B cell (primary cell): ENCODE measurements at regions not wholly inside any gene's neighbourhood (a gene's known extent, or its start where the extent isn't known, plus 50 kb on each side); places are given as distances from the start of the nearest gene placed in this dataset.

ENCODE experiments used
- ATAC-seq: fragments of 200-7000 bp; cut with Tn5 transposase; one replicate; pipeline ENCODE4 v1.10.0; 2021; ENCODE audit warnings: low read depth, mild to moderate bottlenecking, moderate number of reproducible peaks, moderate library complexity
- CTCF ChIA-PET: fragments of 350-600 bp; sonication (Branson Sonifier 250); formaldehyde crosslinking; loops from one replicate; lab custom pipeline; 2021; ENCODE audit warnings: antibody characterized with exemption, inconsistent platforms; lab: Charles Lee
- POLR2A ChIA-PET: fragments of 350-600 bp; sonication (Branson Sonifier 250); formaldehyde crosslinking; loops from one replicate; lab custom pipeline; 2021; ENCODE audit warnings: antibody characterized with exemption; lab: Charles Lee
- DNase-seq: peaks from one replicate; pipeline ENCODE4 v3.0.0; 2013
- H2AFZ ChIP-seq: 2 replicates; pipeline ENCODE4 v1.6.1; 2012; ENCODE audit warnings: mild to moderate bottlenecking, low read depth, low read length; ENCODE audit not compliant: insufficient read depth, poor library complexity, severe bottlenecking
- H3K27ac ChIP-seq, 2 donors: 1 replicate in 1 of 2; 2 replicates in 1 of 2; pipeline ENCODE4 v1.5.1; 2012 to 2013; ENCODE audit warnings: low read length in 2 of 2, mild to moderate bottlenecking in 2 of 2, moderate library complexity in 1 of 2
- H3K27me3 ChIP-seq, 4 experiments: fragments of 200-600 bp in 1 of 4; sonication (generic) in 1 of 4; replicated peaks in 1 of 4; 1 replicate in 2 of 4; 2 replicates in 2 of 4; pipeline versions ENCODE4 v1.6.1 to v1.7.0; 2013 to 2016; ENCODE audit warnings: low read length in 3 of 4, mild to moderate bottlenecking in 2 of 4, mixed read lengths in 1 of 4, moderate library complexity in 1 of 4; ENCODE audit not compliant: insufficient read depth in 4 of 4, control insufficient read depth in 3 of 4; ENCODE audit errors: control extremely low read depth in 1 of 4
- H3K36me3 ChIP-seq, 2 experiments: replicated peaks in 1 of 2; 1 replicate in 1 of 2; 2 replicates in 1 of 2; pipeline versions ENCODE4 v1.6.1 to v1.7.1; 2013; ENCODE audit warnings: low read length in 1 of 2; ENCODE audit not compliant: insufficient read depth in 2 of 2, control insufficient read depth in 1 of 2; ENCODE audit errors: control extremely low read depth in 1 of 2, extremely low read depth in 1 of 2
- H3K4me1 ChIP-seq, 2 donors: fragments of 200-600 bp in 1 of 2; sonication (generic) in 1 of 2; 1 replicate in 1 of 2; 2 replicates in 1 of 2; pipeline versions ENCODE4 v1.5.1 to v1.6.1; 2013 to 2017; ENCODE audit warnings: low read length in 2 of 2; ENCODE audit not compliant: control insufficient read depth in 2 of 2, insufficient read depth in 2 of 2
- H3K4me2 ChIP-seq: replicated peaks from 2 replicates; pipeline ENCODE3; 2012; ENCODE audit warnings: mild to moderate bottlenecking, low read depth, low read length; ENCODE audit not compliant: poor library complexity, severe bottlenecking
- H3K4me3 ChIP-seq, 5 experiments: fragments of 200-600 bp in 1 of 5; sonication (generic) in 1 of 5; 1 replicate in 3 of 5; 2 replicates in 2 of 5; pipeline versions ENCODE4 v1.5.1 to v1.7.0; 2011 to 2016; ENCODE audit warnings: low read length in 4 of 5, mild to moderate bottlenecking in 4 of 5, low read depth in 2 of 5, control low read depth in 1 of 5, moderate library complexity in 1 of 5; ENCODE audit not compliant: insufficient read depth in 1 of 5; ENCODE audit errors: control extremely low read depth in 1 of 5, extremely low read depth in 1 of 5
- H3K79me2 ChIP-seq: fragments of 200-600 bp; sonication (generic); one replicate; pipeline ENCODE4 v1.6.0; 2016; ENCODE audit warnings: low read length; ENCODE audit not compliant: control insufficient read depth, insufficient read depth
- H3K9ac ChIP-seq: fragments of 200-600 bp; sonication (generic); 2 replicates; pipeline ENCODE4 v1.6.1; 2017; ENCODE audit warnings: mild to moderate bottlenecking, low read length, moderate library complexity
- H3K9me3 ChIP-seq, 3 donors: one replicate each; pipeline versions ENCODE4 v1.6.1 to v1.7.1; 2013; ENCODE audit warnings: low read length in 2 of 3; ENCODE audit not compliant: control insufficient read depth in 2 of 3, insufficient read depth in 1 of 3; ENCODE audit errors: control extremely low read depth in 1 of 3
- H4K20me1 ChIP-seq: 2 replicates; pipeline ENCODE4 v1.6.0; 2012; ENCODE audit warnings: mild to moderate bottlenecking, low read length; ENCODE audit not compliant: insufficient read depth, control insufficient read depth, poor library complexity, severe bottlenecking
- H3K27ac Mint-ChIP-seq: one replicate; pipeline ENCODE4 v1.8.0; 2021; ENCODE audit warnings: mixed read lengths
- H3K27me3 Mint-ChIP-seq: one replicate; pipeline ENCODE4 v1.8.0; 2021; ENCODE audit warnings: mixed read lengths
- H3K4me1 Mint-ChIP-seq: one replicate; pipeline ENCODE4 v1.8.0; 2021; ENCODE audit warnings: mixed read lengths
- H3K4me3 Mint-ChIP-seq: one replicate; pipeline ENCODE4 v1.8.0; 2021; ENCODE audit warnings: mixed read lengths
- H3K9me3 Mint-ChIP-seq: one replicate; pipeline ENCODE4 v1.8.0; 2022; ENCODE audit warnings: mixed read lengths; ENCODE audit not compliant: insufficient read depth
- EZH2 ChIP-seq: IDR thresholded peaks from 2 replicates; pipeline ENCODE4 v1.6.1; 2012; ENCODE audit warnings: borderline replicate concordance, low read depth, mild to moderate bottlenecking, moderate library complexity, low read length; ENCODE audit not compliant: insufficient read depth, poor library complexity, severe bottlenecking
- WGBS: methylation state at CpG from one replicate; pipeline ENCODE4 v1.1.5; 2013; ENCODE audit warnings: missing lambda C conversion rate; ENCODE audit not compliant: insufficient coverage; 5-methylcytosine and 5-hydroxymethylcytosine counted together
- intact Hi-C: fragments of 100-400 bp; cut with micrococcal nuclease; formaldehyde crosslinking; loops from one replicate; pipeline ENCODE4 v1.10.0; 2022
- TF ChIP-seq, protein P1 (sequence below): fragments of 200-600 bp; IDR thresholded peaks from one replicate; pipeline ENCODE4 v1.8.0; 2022; ENCODE audit warnings: antibody characterized with exemption, mild to moderate bottlenecking

DNA sequence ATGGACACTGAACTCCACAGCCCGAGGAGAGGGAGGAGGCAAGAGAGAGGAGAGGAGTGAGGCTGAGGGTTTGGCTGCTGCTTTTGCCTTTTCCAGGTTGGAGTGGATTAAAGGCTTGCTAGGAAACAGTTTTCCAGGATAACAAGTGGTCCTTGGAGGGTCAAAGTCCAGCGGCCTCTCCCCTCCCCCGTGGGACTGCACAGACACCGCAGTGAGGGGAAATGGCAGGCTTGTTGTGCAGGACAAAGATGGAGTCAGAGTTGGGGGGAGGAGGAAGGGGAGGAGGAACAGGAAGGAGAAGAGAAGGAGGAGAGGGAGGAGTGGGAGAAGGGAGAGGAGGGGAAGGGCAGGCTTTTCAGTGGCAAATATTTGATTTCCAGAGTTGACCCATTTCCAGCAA is 245.5 kb downstream of the RBM19 start:
- no peak for ATAC-seq
- Histone ChIP-seq H3K27me3 (no peaks in the 10 kb centered on the region), H2AFZ (no peak overlapping the region), H3K27ac (no peak overlapping the region), H3K4me1 (no peaks in the 10 kb centered on the region), H3K9ac (no peak overlapping the region), H3K79me2 (no peaks in the 10 kb centered on the region), H3K4me2 (no peak overlapping the region), H4K20me1 (no peaks in the 10 kb centered on the region), H3K9me3 (peaks cover 0 to 5% (median 0%) of the 10 kb centered on the region in 3 donors), H3K36me3 (no peaks in the 10 kb centered on the region), H3K4me3 (no peak overlapping the region)
- Mint-ChIP-seq H3K27ac (no peak overlapping the region), H3K9me3 (peaks cover 2% of the 10 kb centered on the region), H3K27me3 (peaks cover 3% of the 10 kb centered on the region), H3K4me3 (no peak overlapping the region), H3K4me1 (no peaks in the 10 kb centered on the region)
- intact Hi-C loops = no loop called here
- ChIA-PET CTCF (no interaction called here), POLR2A (no interaction called here)
- TF ChIP-seq EZH2 = no peak
- TF ChIP-seq, protein P1, sequence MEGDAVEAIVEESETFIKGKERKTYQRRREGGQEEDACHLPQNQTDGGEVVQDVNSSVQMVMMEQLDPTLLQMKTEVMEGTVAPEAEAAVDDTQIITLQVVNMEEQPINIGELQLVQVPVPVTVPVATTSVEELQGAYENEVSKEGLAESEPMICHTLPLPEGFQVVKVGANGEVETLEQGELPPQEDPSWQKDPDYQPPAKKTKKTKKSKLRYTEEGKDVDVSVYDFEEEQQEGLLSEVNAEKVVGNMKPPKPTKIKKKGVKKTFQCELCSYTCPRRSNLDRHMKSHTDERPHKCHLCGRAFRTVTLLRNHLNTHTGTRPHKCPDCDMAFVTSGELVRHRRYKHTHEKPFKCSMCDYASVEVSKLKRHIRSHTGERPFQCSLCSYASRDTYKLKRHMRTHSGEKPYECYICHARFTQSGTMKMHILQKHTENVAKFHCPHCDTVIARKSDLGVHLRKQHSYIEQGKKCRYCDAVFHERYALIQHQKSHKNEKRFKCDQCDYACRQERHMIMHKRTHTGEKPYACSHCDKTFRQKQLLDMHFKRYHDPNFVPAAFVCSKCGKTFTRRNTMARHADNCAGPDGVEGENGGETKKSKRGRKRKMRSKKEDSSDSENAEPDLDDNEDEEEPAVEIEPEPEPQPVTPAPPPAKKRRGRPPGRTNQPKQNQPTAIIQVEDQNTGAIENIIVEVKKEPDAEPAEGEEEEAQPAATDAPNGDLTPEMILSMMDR = no peak
- no peak for DNase-seq
- 27% methylated on average over 3 of the region's 4 CpGs for WGBS

GRCh38 chr12:113719911-113720591 is 246.1 kb downstream of the RBM19 start:
- Histone ChIP-seq H3K36me3 (no peaks in the 10 kb centered on the region), H3K79me2 (no peaks in the 10 kb centered on the region), H3K27me3 (no peaks in the 10 kb centered on the region), H2AFZ (no peak overlapping the region), H3K4me3 (no peak overlapping the region), H4K20me1 (no peaks in the 10 kb centered on the region), H3K9ac (no peak overlapping the region), H3K4me2 (no peak overlapping the region), H3K9me3 (peaks cover 0 to 5% (median 0%) of the 10 kb centered on the region in 3 donors), H3K27ac (no peak overlapping the region), H3K4me1 (no peaks in the 10 kb centered on the region)
- Mint-ChIP-seq H3K4me1 (no peaks in the 10 kb centered on the region), H3K27me3 (peaks cover 3% of the 10 kb centered on the region), H3K27ac (no peak overlapping the region), H3K4me3 (no peak overlapping the region), H3K9me3 (peaks cover 2% of the 10 kb centered on the region)
- POLR2A ChIA-PET = no interaction called here
- intact Hi-C loops = no loop called here
- 97% methylated on average over 8 of the region's 8 CpGs for WGBS
- no peak for TF ChIP-seq EZH2
- TF ChIP-seq, protein P1 = no peak
- CTCF ChIA-PET = interaction anchor here (0.6 kb wide), 1 partner anchor 11 kb away, joined by 3 read pairs; no protein-coding TSS in a partner anchor
- ATAC-seq (no peak), DNase-seq (no peak)
